ENCODE measurements at regions not wholly inside any gene's neighbourhood (a gene's known extent, or its start where the extent isn't known, plus 50 kb on each side); places are given as distances from the start of the nearest gene placed in this dataset.

DNA sequence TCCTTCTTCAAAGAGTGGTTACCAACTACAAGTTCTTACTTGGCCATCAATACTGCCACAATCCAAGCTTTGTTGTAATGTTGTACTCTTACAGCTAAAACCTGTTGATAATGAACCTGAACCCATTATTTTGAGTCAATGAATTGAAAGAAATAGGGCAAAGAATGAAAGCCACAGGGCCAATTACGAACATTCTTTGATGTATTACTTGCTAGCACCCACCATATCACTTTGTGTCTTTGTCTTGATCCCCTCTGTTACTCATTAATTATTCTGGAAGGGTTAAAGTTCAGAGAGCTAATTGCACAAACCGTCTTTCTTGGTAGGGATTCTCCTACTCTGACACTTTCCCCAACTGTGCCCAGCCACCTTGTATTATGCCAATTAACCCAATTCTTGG lies 53.2 kb upstream of the TFEC start:
- CTCF ChIA-PET, result no interaction called here
- POLR2A ChIA-PET, result no interaction called here
- intact Hi-C loops (cut with micrococcal nuclease), result no loop called here
- Mint-ChIP-seq H3K4me3 (no peak overlapping the region), H3K27ac (no peak overlapping the region), H3K9me3 (no peaks in the 10 kb centered on the region), H3K36me3 (no peaks in the 10 kb centered on the region), H3K27me3 (no peaks in the 10 kb centered on the region), H3K4me1 (ENCODE audit: low read depth) (no peaks in the 10 kb centered on the region)
- DNase-seq, result no peak

DNA sequence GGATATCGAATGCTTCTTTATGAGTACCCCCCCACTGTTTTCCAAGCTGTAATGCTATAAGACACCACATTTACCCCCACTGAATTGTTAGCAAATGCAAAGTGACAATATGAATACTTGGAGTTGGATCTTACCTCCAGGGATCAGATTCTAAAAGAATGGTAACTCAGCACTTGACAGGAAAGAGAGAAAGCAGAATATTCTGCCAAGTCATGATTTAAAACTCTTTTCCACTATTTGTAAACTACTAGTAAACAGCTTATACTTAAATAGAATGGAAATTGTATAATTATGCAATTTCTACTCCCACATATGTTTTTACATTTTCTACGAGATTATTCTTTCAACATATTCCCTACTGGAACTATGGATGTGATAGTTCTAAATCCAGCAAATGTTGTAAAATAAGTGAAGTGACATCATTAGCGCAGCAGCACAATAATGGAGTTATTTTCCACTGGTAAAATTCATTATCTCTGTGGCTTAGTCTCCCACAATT lies 56.0 kb upstream of the TFEC start:
- no peaks in the 10 kb centered on the region for H3K9me3 Mint-ChIP-seq
- H3K27me3 Mint-ChIP-seq, result no peaks in the 10 kb centered on the region
- no peak overlapping the region for H3K4me3 Mint-ChIP-seq
- H3K4me1 Mint-ChIP-seq (ENCODE audit: low read depth), result no peaks in the 10 kb centered on the region
- intact Hi-C loops (cut with micrococcal nuclease), result no loop called here
- POLR2A ChIA-PET, result no interaction called here
- CTCF ChIA-PET, result no interaction called here
- DNase-seq, result no peak
- no peak overlapping the region for H3K27ac Mint-ChIP-seq
- no peaks in the 10 kb centered on the region for H3K36me3 Mint-ChIP-seq

GRCh38 chr7:116087291-116087690 lies 56.7 kb upstream of the TFEC start:
- no peaks in the 10 kb centered on the region for H3K9me3 Mint-ChIP-seq
- intact Hi-C loops (cut with micrococcal nuclease), result no loop called here
- H3K4me1 Mint-ChIP-seq (ENCODE audit: low read depth), result no peaks in the 10 kb centered on the region
- H3K27me3 Mint-ChIP-seq, result no peaks in the 10 kb centered on the region
- POLR2A ChIA-PET, result no interaction called here
- no peak overlapping the region for H3K4me3 Mint-ChIP-seq
- CTCF ChIA-PET, result no interaction called here
- H3K36me3 Mint-ChIP-seq, result no peaks in the 10 kb centered on the region
- DNase-seq, result no peak
- no peak overlapping the region for H3K27ac Mint-ChIP-seq

DNA sequence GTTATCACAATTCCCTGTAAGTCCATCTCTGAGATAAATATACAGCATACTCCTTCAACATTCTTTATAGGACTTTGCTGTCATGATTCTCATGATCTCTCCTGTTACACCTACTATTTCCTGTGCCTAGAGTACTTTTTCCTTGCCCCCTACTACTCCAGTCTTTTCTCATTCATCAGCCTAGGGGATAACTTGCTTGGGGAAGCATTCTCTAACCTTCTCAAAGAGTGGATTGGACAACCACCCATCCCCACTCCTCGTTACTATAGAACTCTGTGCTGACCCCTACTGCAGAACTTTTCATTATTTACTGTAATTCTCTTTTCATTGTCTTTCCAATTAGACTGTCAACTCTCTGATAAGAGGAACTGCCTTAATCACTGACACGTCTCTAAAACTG lies 57.4 kb upstream of the TFEC start:
- no peak overlapping the region for H3K27ac Mint-ChIP-seq
- no peak overlapping the region for H3K4me3 Mint-ChIP-seq
- no peak for DNase-seq
- H3K4me1 Mint-ChIP-seq (ENCODE audit: low read depth), result no peaks in the 10 kb centered on the region
- no peaks in the 10 kb centered on the region for H3K27me3 Mint-ChIP-seq
- no peaks in the 10 kb centered on the region for H3K9me3 Mint-ChIP-seq
- ChIA-PET CTCF (no interaction called here), POLR2A (no interaction called here)
- H3K36me3 Mint-ChIP-seq, result no peaks in the 10 kb centered on the region
- intact Hi-C loops (cut with micrococcal nuclease), result no loop called here

GRCh38 chr7:116089293-116089692 lies 58.7 kb upstream of the TFEC start:
- Mint-ChIP-seq H3K4me1 (ENCODE audit: low read depth) (no peaks in the 10 kb centered on the region), H3K4me3 (no peak overlapping the region), H3K36me3 (no peaks in the 10 kb centered on the region), H3K27me3 (no peaks in the 10 kb centered on the region), H3K27ac (no peak overlapping the region), H3K9me3 (no peaks in the 10 kb centered on the region)
- POLR2A ChIA-PET, result no interaction called here
- CTCF ChIA-PET, result no interaction called here
- intact Hi-C loops (cut with micrococcal nuclease), result no loop called here
- no peak for DNase-seq

GRCh38 chr7:116093516-116094301 lies 63.1 kb upstream of the TFEC start:
- H3K36me3 Mint-ChIP-seq, result no peaks in the 10 kb centered on the region
- H3K27me3 Mint-ChIP-seq, result peaks cover 2% of the 10 kb centered on the region
- no peaks in the 10 kb centered on the region for H3K9me3 Mint-ChIP-seq
- H3K4me1 Mint-ChIP-seq (ENCODE audit: low read depth), result no peaks in the 10 kb centered on the region
- no peak overlapping the region for H3K27ac Mint-ChIP-seq
- H3K4me3 Mint-ChIP-seq, result no peak overlapping the region
- ChIA-PET CTCF (interaction anchor here (0.6 kb wide), 1 partner anchor 405 kb away, joined by 3 read pairs; no protein-coding TSS in a partner anchor), POLR2A (no interaction called here)
- DNase-seq, result no peak
- intact Hi-C loops (cut with micrococcal nuclease), result no loop called here

DNA sequence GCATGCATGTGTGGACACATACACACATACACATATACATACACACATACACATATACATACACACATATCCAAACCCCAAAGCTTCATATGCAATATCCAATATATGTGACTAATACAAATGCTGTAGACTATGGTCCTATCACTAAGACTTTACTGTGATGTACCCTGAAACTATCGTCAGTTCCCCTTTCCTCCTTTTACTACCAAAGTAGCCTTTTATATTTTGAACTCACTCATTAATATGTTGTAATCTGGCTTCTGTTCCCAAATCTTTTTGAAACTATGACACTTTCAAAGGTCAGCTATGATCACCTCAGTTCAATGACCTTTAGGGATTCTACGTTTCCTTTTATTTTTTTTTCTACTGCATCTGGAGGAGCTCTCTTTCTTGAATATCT lies 64.8 kb upstream of the TFEC start:
- POLR2A ChIA-PET, result no interaction called here
- Mint-ChIP-seq H3K36me3 (no peaks in the 10 kb centered on the region), H3K4me1 (ENCODE audit: low read depth) (no peaks in the 10 kb centered on the region), H3K27me3 (peaks cover 5% of the 10 kb centered on the region), H3K27ac (no peak overlapping the region), H3K4me3 (no peak overlapping the region), H3K9me3 (no peaks in the 10 kb centered on the region)
- DNase-seq, result no peak
- intact Hi-C loops (cut with micrococcal nuclease), result no loop called here
- CTCF ChIA-PET, result no interaction called here

- DNase-seq, result no peak
- Mint-ChIP-seq H3K4me1 (ENCODE audit: low read depth) (no peaks in the 10 kb centered on the region), H3K36me3 (no peaks in the 10 kb centered on the region), H3K9me3 (no peaks in the 10 kb centered on the region), H3K27me3 (peaks cover 12% of the 10 kb centered on the region), H3K4me3 (no peak overlapping the region), H3K27ac (no peak overlapping the region)
- ChIA-PET CTCF (no interaction called here), POLR2A (no interaction called here)
- intact Hi-C loops (cut with micrococcal nuclease), result no loop called here
Measured at GRCh38 chr7:116097365-116098009, 66.9 kb upstream of the TFEC start.

DNA sequence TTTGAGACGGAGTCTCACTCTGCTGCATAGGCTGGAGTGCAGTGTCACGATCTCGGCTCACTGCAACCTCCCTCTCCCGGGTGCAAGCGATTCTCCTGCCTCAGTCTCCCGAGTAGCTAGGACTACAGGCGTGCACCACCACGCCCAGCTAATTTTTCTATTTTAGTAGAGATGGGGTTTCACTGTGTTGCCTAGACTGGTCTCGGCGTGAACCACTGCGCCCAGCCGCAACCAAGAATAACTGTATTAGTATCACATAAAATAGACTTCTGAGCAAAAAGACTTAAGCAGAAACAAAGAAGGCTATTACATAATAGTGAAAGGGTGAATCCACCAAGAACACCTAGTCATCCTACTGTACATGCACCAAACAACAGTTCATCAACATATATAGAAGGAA lies 67.6 kb upstream of the TFEC start:
- intact Hi-C loops (cut with micrococcal nuclease), result no loop called here
- ChIA-PET CTCF (no interaction called here), POLR2A (no interaction called here)
- no peaks in the 10 kb centered on the region for H3K4me1 Mint-ChIP-seq (ENCODE audit: low read depth)
- H3K4me3 Mint-ChIP-seq, result no peak overlapping the region
- peaks cover 12% of the 10 kb centered on the region for H3K27me3 Mint-ChIP-seq
- no peak overlapping the region for H3K27ac Mint-ChIP-seq
- H3K9me3 Mint-ChIP-seq, result no peaks in the 10 kb centered on the region
- DNase-seq, result no peak
- H3K36me3 Mint-ChIP-seq, result no peaks in the 10 kb centered on the region

- Mint-ChIP-seq H3K9me3 (no peaks in the 10 kb centered on the region), H3K27ac (no peak overlapping the region), H3K4me3 (no peak overlapping the region), H3K36me3 (no peaks in the 10 kb centered on the region), H3K4me1 (ENCODE audit: low read depth) (no peaks in the 10 kb centered on the region), H3K27me3 (peaks cover 15% of the 10 kb centered on the region)
- DNase-seq, result no peak
- ChIA-PET CTCF (no interaction called here), POLR2A (no interaction called here)
- intact Hi-C loops (cut with micrococcal nuclease), result no loop called here
Measured at GRCh38 chr7:116100626-116101025, 70.1 kb upstream of the TFEC start.

DNA sequence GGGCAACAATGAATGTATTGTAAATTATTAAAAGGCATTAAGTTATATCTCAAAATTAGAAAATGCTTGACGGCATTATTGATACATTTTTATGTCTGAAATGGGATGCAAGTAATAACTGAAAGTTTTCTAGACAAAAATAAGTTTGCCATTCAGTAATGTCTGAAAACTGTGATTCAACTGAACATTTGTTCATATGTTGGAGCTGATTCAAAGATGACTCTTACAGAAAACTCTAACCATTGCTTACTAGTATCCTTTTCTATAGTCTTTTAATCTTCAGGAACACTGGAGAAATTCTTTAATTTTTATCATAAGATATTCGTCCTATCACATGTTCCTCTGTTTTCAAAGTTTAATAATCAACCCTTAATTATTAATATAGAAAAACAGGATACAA lies 71.1 kb upstream of the TFEC start:
- peaks cover 13% of the 10 kb centered on the region for H3K27me3 Mint-ChIP-seq
- intact Hi-C loops (cut with micrococcal nuclease), result no loop called here

GRCh38 chr7:116111475-116111874 lies 80.9 kb upstream of the TFEC start:
- ChIA-PET CTCF (no interaction called here), POLR2A (no interaction called here)
- H3K4me1 Mint-ChIP-seq (ENCODE audit: low read depth), result no peaks in the 10 kb centered on the region
- H3K36me3 Mint-ChIP-seq, result no peaks in the 10 kb centered on the region
- no peak overlapping the region for H3K27ac Mint-ChIP-seq
- no peak overlapping the region for H3K4me3 Mint-ChIP-seq
- H3K27me3 Mint-ChIP-seq, result peaks cover 1% of the 10 kb centered on the region
- intact Hi-C loops (cut with micrococcal nuclease), result no loop called here
- no peaks in the 10 kb centered on the region for H3K9me3 Mint-ChIP-seq
- no peak for DNase-seq

More for the DNA sequence above, 71.1 kb upstream of the TFEC start:
- DNase-seq, result no peak
- Mint-ChIP-seq H3K36me3 (no peaks in the 10 kb centered on the region), H3K4me3 (no peak overlapping the region), H3K27ac (no peak overlapping the region), H3K4me1 (ENCODE audit: low read depth) (no peaks in the 10 kb centered on the region), H3K9me3 (no peaks in the 10 kb centered on the region)
- POLR2A ChIA-PET, result no interaction called here
- CTCF ChIA-PET, result no interaction called here

DNA sequence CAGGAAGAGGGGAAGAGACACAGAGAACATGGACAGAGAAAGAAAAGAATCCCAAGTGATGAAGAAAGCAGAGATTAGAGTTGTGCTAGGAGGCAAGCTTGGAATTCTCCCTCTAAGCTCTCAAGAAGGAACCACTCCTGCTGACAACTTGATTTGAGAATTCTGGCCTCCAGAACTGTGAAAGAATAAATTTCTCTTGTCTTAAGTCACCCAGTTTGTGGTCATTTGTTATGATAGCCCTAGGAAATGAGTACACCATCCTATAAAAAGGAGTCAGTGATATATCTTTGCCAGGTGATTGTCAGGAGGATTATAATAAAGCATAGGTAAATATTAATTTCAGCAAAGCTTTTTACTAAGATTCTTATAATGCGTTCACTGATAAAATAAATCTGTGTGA lies 82.7 kb upstream of the TFEC start:
- Mint-ChIP-seq H3K4me3 (no peak overlapping the region), H3K36me3 (no peaks in the 10 kb centered on the region), H3K27ac (no peak overlapping the region), H3K27me3 (peaks cover 5% of the 10 kb centered on the region), H3K4me1 (ENCODE audit: low read depth) (no peaks in the 10 kb centered on the region), H3K9me3 (no peaks in the 10 kb centered on the region)
- intact Hi-C loops (cut with micrococcal nuclease), result no loop called here
- ChIA-PET POLR2A (no interaction called here), CTCF (interaction anchor here (1.2 kb wide), 1 partner anchor 12 kb away, joined by 3 read pairs; no protein-coding TSS in a partner anchor)
- DNase-seq, result no peak

Data from activated CD4-positive, alpha-beta memory T cell treated with anti-CD3 and anti-CD28 coated beads for 36 hours (primary cell).